Vagina (tissue), 2 donors: ENCODE measurements at regions not wholly inside any gene's neighbourhood (a gene's known extent, or its start where the extent isn't known, plus 50 kb on each side); places are given as distances from the start of the nearest gene placed in this dataset.

ENCODE experiments used
- DNase-seq, 2 donors: peaks; one replicate each; pipeline ENCODE4 v3.0.0-alpha.2; 2017; ENCODE audit errors: extremely low spot score in 2 of 2
- H3K27ac ChIP-seq: fragments of 200-600 bp; sonication (generic); one replicate; pipeline ENCODE4 v1.5.1; 2019
- H3K27me3 ChIP-seq: fragments of 200-600 bp; sonication (generic); one replicate; pipeline ENCODE4 v1.5.1; 2019
- H3K36me3 ChIP-seq, 2 donors: fragments of 200-600 bp; sonication (generic); one replicate each; pipeline ENCODE4 v1.5.1; 2017 to 2019
- H3K4me1 ChIP-seq: fragments of 200-600 bp; sonication (generic); one replicate; pipeline ENCODE4 v1.5.1; 2019
- H3K4me3 ChIP-seq, 2 donors: fragments of 200-600 bp; sonication (generic); 1 replicate in 1 of 2; 2 replicates in 1 of 2; pipeline ENCODE4 v1.5.1; 2016 to 2019
- H3K9me3 ChIP-seq: fragments of 200-600 bp; sonication (generic); one replicate; pipeline ENCODE4 v1.5.1; 2019
- CTCF ChIP-seq, 3 experiments: fragments of 450-650 bp in 2 of 3; fragments of 200-600 bp in 1 of 3; sonication (generic) in 1 of 3; IDR thresholded peaks; one replicate each; pipeline ENCODE4 v1.5.1; 2017 to 2019; ENCODE audit warnings: antibody characterized with exemption in 3 of 3, mild to moderate bottlenecking in 2 of 3, moderate library complexity in 2 of 3
- POLR2A ChIP-seq, 2 donors: fragments of 450-650 bp; IDR thresholded peaks; one replicate each; pipeline ENCODE4 v1.6.1; 2017; ENCODE audit warnings: antibody characterized with exemption in 2 of 2, mild to moderate bottlenecking in 2 of 2, moderate library complexity in 2 of 2
- POLR2AphosphoS5 ChIP-seq, 2 donors: sonication (generic); formaldehyde crosslinking; IDR thresholded peaks; one replicate each; pipeline ENCODE4 v1.9.0; 2017; ENCODE audit warnings: antibody characterized with exemption in 2 of 2, mild to moderate bottlenecking in 2 of 2, low read depth in 1 of 2; ENCODE audit not compliant: insufficient read depth in 1 of 2
- intact Hi-C: fragments of 100-400 bp; cut with DNase I; formaldehyde crosslinking; loops from one replicate; pipeline ENCODE4 v1.15.1; 2023

GRCh38 chr14:86296173-86296572 lies 766.2 kb downstream of the FLRT2 start:
- H3K4me3 ChIP-seq, result no peak overlapping the region
- no peaks in the 10 kb centered on the region for H3K27me3 ChIP-seq
- no peaks in the 10 kb centered on the region for H3K4me1 ChIP-seq
- no peaks in the 10 kb centered on the region for H3K9me3 ChIP-seq
- H3K36me3 ChIP-seq, result no peaks in the 10 kb centered on the region
- no peak overlapping the region for H3K27ac ChIP-seq
- no peak for DNase-seq
- TF ChIP-seq POLR2A (IDR thresholded peaks at IDR 0.05) (no peak), CTCF (IDR thresholded peaks at IDR 0.05) (no peak)
- intact Hi-C loops, result no loop called here

GRCh38 chr14:86288336-86288735 lies 758.4 kb downstream of the FLRT2 start:
- Histone ChIP-seq H3K9me3 (no peaks in the 10 kb centered on the region), H3K36me3 (no peaks in the 10 kb centered on the region), H3K4me1 (no peaks in the 10 kb centered on the region), H3K4me3 (no peak overlapping the region), H3K27me3 (no peaks in the 10 kb centered on the region), H3K27ac (no peak overlapping the region)
- no peak for DNase-seq
- intact Hi-C loops, result no loop called here
- TF ChIP-seq POLR2AphosphoS5 (IDR thresholded peaks at IDR 0.05; ENCODE audit: insufficient read depth in 1 of 2, low read depth in 1 of 2) (no peak), POLR2A (IDR thresholded peaks at IDR 0.05) (no peak), CTCF (IDR thresholded peaks at IDR 0.05) (no peak)

GRCh38 chr14:86279405-86279804 lies 749.5 kb downstream of the FLRT2 start:
- TF ChIP-seq POLR2A (IDR thresholded peaks at IDR 0.05) (no peak), CTCF (IDR thresholded peaks at IDR 0.05) (no peak), POLR2AphosphoS5 (IDR thresholded peaks at IDR 0.05; ENCODE audit: insufficient read depth in 1 of 2, low read depth in 1 of 2) (no peak)
- DNase-seq, result no peak

GRCh38 chr14:86257973-86258372 lies 728.0 kb downstream of the FLRT2 start:
- Histone ChIP-seq H3K9me3 (no peaks in the 10 kb centered on the region), H3K36me3 (no peaks in the 10 kb centered on the region), H3K4me3 (no peak overlapping the region), H3K27me3 (no peaks in the 10 kb centered on the region), H3K27ac (no peak overlapping the region), H3K4me1 (no peaks in the 10 kb centered on the region)
- DNase-seq, result no peak
- TF ChIP-seq POLR2AphosphoS5 (IDR thresholded peaks at IDR 0.05; ENCODE audit: insufficient read depth in 1 of 2, low read depth in 1 of 2) (no peak), POLR2A (IDR thresholded peaks at IDR 0.05) (no peak), CTCF (IDR thresholded peaks at IDR 0.05) (no peak)
- intact Hi-C loops, result no loop called here

More at GRCh38 chr14:86279405-86279804, 749.5 kb downstream of the FLRT2 start:
- no peaks in the 10 kb centered on the region for H3K36me3 ChIP-seq
- no peaks in the 10 kb centered on the region for H3K9me3 ChIP-seq
- no peak overlapping the region for H3K27ac ChIP-seq
- no peaks in the 10 kb centered on the region for H3K27me3 ChIP-seq
- H3K4me3 ChIP-seq, result no peak overlapping the region
- no peaks in the 10 kb centered on the region for H3K4me1 ChIP-seq
- intact Hi-C loops, result no loop called here

- intact Hi-C loops, result no loop called here
- Histone ChIP-seq H3K4me1 (no peaks in the 10 kb centered on the region), H3K36me3 (no peaks in the 10 kb centered on the region), H3K27ac (no peak overlapping the region), H3K9me3 (no peaks in the 10 kb centered on the region), H3K27me3 (no peaks in the 10 kb centered on the region), H3K4me3 (no peak overlapping the region)
- no peak for TF ChIP-seq POLR2AphosphoS5 (IDR thresholded peaks at IDR 0.05; ENCODE audit: insufficient read depth in 1 of 2, low read depth in 1 of 2)
- no peak for TF ChIP-seq CTCF (IDR thresholded peaks at IDR 0.05)
- no peak for TF ChIP-seq POLR2A (IDR thresholded peaks at IDR 0.05)
- no peak for DNase-seq
These were observed 713.2 kb downstream of the FLRT2 start for GRCh38 chr14:86243158-86243557.
